Panc1 (cell line): ENCODE measurements at regions not wholly inside any gene's neighbourhood (a gene's known extent, or its start where the extent isn't known, plus 50 kb on each side); places are given as distances from the start of the nearest gene placed in this dataset.

Experiments used
- ATAC-seq: fragments of 200-7000 bp; cut with Tn5 transposase; 2 replicates; pipeline ENCODE4 v1.9.1; 2020; ENCODE audit warnings: mild to moderate bottlenecking, moderate library complexity
- BruUV-seq: library from RNA; stranded (reverse); fragments of 400-500 nt; replicated peaks from 2 replicates; lab custom pipeline; 2021; lab: Mats Ljungman, UMichigan
- CTCF ChIA-PET: fragments of 300-600 bp; sonication (Branson Sonifier 250); formaldehyde crosslinking; loops from one replicate; lab custom pipeline; 2022; ENCODE audit warnings: antibody characterized with exemption; lab: Charles Lee
- POLR2A ChIA-PET: fragments of 300-600 bp; sonication (Branson Sonifier 250); formaldehyde crosslinking; loops from one replicate; lab custom pipeline; 2022; ENCODE audit warnings: antibody characterized with exemption; lab: Charles Lee
- DNase-seq: peaks from one replicate; pipeline ENCODE4 v3.0.0-alpha.2; 2010; ENCODE audit warnings: low read depth, low spot score
- H3K27ac ChIP-seq: 2 replicates; pipeline ENCODE4 v1.5.1; 2011; ENCODE audit warnings: mild to moderate bottlenecking, low read length, inconsistent platforms
- H3K27me3 ChIP-seq: fragments of 200-500 bp; sonication (Bioruptor generic); 2 replicates; pipeline ENCODE4 v1.6.0; 2014; ENCODE audit warnings: low read length, inconsistent platforms; ENCODE audit not compliant: control insufficient read depth, insufficient read depth
- H3K36me3 ChIP-seq: fragments of 200-500 bp; sonication (Bioruptor generic); 2 replicates; pipeline ENCODE4 v1.5.1; 2014; ENCODE audit warnings: inconsistent platforms, mild to moderate bottlenecking, low read length, moderate library complexity; ENCODE audit not compliant: control insufficient read depth, insufficient read depth
- H3K4me1 ChIP-seq: 2 replicates; pipeline ENCODE4 v1.5.1; 2011; ENCODE audit warnings: inconsistent platforms, mild to moderate bottlenecking, low read length, moderate library complexity; ENCODE audit not compliant: control insufficient read depth, insufficient read depth
- H3K4me3 ChIP-seq, 2 experiments: 2 replicates each; pipeline ENCODE4 v1.5.1; 2011 to 2012; ENCODE audit warnings: low read depth in 2 of 2, low read length in 2 of 2, mild to moderate bottlenecking in 2 of 2, inconsistent platforms in 1 of 2, moderate library complexity in 1 of 2
- H3K9me3 ChIP-seq: fragments of 200-500 bp; sonication (Bioruptor generic); 2 replicates; pipeline ENCODE4 v1.5.1; 2014; ENCODE audit warnings: low read depth, mild to moderate bottlenecking, inconsistent platforms, low read length, moderate library complexity; ENCODE audit not compliant: control insufficient read depth, insufficient read depth
- POLR2AphosphoS5 ChIP-seq: IDR thresholded peaks from 2 replicates; pipeline ENCODE4 v1.6.1; 2012; ENCODE audit warnings: mild to moderate bottlenecking, low read depth, low read length, moderate library complexity
- REST ChIP-seq, 2 experiments: IDR thresholded peaks; 2 replicates each; pipeline ENCODE4 v1.6.1; 2011 to 2012; ENCODE audit warnings: low read depth in 2 of 2, control low read depth in 1 of 2, low read length in 1 of 2, mild to moderate bottlenecking in 1 of 2, moderate library complexity in 1 of 2; ENCODE audit not compliant: insufficient read depth in 1 of 2
- SIN3A ChIP-seq: IDR thresholded peaks from 2 replicates; pipeline ENCODE4 v1.6.1; 2012; ENCODE audit warnings: low read depth, mild to moderate bottlenecking, low read length, moderate library complexity, borderline replicate concordance; ENCODE audit not compliant: insufficient read depth
- TCF7L2 ChIP-seq: IDR thresholded peaks from 2 replicates; pipeline ENCODE4 v1.6.1; 2011; ENCODE audit warnings: mild to moderate bottlenecking, low read depth, low read length, inconsistent platforms
- in situ Hi-C: cut with HindIII; loops from 2 replicates; pipeline ENCODE4 v1.10.0; 2016; ENCODE audit warnings: low sequenced_read_pairs, low pct_unique_long_range_greater_than_20kb
- intact Hi-C: fragments of 100-400 bp; cut with micrococcal nuclease; formaldehyde crosslinking; loops from one replicate; pipeline ENCODE4 v1.10.0; 2022; ENCODE audit not compliant: unreplicated experiment
- TF ChIP-seq, protein P1 (sequence below): fragments of 450-650 bp; IDR thresholded peaks from 2 replicates; pipeline ENCODE4 v1.5.1; 2017; ENCODE audit warnings: mild to moderate bottlenecking

DNA sequence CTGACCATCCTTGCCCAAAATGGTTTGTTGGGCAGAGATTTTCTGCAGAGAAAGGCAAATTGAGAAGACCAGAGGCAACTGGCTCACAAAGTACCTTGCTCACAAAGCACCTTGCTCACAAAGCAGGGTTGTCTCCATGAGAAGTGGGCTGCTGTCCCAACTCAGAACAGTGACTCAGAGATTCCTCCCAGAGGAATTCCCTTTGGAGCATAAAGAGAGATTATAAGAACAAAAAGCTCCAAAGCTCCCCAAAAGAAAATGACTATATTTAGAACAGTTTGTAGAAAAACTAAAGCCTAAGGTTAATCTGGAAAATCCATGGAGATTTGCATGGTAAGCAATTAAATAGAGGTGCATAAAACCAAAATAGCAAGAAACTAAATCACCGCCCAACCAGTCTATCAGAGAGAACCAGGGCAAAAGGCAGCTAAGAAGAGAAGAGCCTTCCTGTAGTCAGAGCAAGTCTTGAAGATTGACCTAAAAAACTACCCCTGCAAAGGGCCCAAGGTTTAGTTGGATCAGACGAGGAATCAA is 731.4 kb downstream of the FAT4 start:
- intact Hi-C loops (no loop called here), in situ Hi-C loops (no loop called here)
- ATAC-seq (no peak), DNase-seq (no peak)
- Histone ChIP-seq H3K4me3 (no peak overlapping the region), H3K9me3 (no peaks in the 10 kb centered on the region), H3K36me3 (no peaks in the 10 kb centered on the region), H3K27ac (no peak overlapping the region), H3K27me3 (no peaks in the 10 kb centered on the region), H3K4me1 (no peaks in the 10 kb centered on the region)
- no peak for TF ChIP-seq SIN3A
- ChIA-PET POLR2A (no interaction called here), CTCF (no interaction called here)
- BruUV-seq = no TSS peak

GRCh38 chr4:126047114-126047513 is 732.4 kb downstream of the FAT4 start:
- no peak for TF ChIP-seq SIN3A
- no peak for TF ChIP-seq TCF7L2
- TF ChIP-seq, protein P1, sequence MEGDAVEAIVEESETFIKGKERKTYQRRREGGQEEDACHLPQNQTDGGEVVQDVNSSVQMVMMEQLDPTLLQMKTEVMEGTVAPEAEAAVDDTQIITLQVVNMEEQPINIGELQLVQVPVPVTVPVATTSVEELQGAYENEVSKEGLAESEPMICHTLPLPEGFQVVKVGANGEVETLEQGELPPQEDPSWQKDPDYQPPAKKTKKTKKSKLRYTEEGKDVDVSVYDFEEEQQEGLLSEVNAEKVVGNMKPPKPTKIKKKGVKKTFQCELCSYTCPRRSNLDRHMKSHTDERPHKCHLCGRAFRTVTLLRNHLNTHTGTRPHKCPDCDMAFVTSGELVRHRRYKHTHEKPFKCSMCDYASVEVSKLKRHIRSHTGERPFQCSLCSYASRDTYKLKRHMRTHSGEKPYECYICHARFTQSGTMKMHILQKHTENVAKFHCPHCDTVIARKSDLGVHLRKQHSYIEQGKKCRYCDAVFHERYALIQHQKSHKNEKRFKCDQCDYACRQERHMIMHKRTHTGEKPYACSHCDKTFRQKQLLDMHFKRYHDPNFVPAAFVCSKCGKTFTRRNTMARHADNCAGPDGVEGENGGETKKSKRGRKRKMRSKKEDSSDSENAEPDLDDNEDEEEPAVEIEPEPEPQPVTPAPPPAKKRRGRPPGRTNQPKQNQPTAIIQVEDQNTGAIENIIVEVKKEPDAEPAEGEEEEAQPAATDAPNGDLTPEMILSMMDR = no peak
- TF ChIP-seq REST (IDR thresholded peaks at IDR 0.05; ENCODE audit: insufficient read depth in 1 of 2, low read depth in 2 of 2, low read length in 1 of 2) = no peak
- no peak for TF ChIP-seq POLR2AphosphoS5
- Histone ChIP-seq H3K4me3 (no peak overlapping the region), H3K9me3 (no peaks in the 10 kb centered on the region), H3K4me1 (no peaks in the 10 kb centered on the region), H3K36me3 (no peaks in the 10 kb centered on the region), H3K27me3 (no peaks in the 10 kb centered on the region), H3K27ac (no peak overlapping the region)
- POLR2A ChIA-PET = no interaction called here
- no TSS peak for BruUV-seq
- intact Hi-C loops = no loop called here
- CTCF ChIA-PET = no interaction called here
- DNase-seq = no peak
- ATAC-seq = no peak
- in situ Hi-C loops = no loop called here

DNA sequence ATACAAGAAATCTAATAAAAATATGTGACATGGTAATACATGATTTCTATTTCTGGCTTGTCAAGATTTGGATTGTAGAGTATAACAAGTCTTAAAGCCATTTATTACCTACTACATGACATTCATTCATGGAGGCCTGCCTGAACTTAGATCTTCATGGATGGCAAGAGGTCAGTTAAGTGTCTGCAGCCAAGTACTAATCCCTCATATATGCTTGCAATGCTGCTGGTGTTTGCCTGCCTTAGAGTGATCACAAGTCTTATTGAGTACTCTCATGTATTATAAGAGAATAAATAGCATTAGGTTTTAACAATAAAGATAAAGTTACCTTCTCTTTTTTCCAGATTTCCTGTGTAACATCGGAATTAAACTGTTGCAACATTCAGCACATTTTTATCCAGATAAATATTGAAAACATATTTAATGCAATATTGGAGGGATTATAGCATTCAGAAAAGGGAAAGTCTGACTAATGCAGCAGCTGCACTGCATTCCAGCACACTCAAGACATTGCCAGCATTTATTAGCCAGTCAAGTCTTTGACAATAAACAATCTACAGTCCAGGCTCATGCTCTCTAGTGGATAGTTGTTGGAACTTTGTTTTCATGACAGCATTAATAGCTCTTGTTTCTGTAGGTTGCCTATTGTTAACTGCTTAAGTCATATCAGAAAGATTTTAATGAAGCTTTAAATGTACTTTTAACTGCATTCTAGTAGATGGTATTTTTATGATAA is 737.1 kb downstream of the FAT4 start:
- ATAC-seq = no peak
- Histone ChIP-seq H3K36me3 (no peaks in the 10 kb centered on the region), H3K27ac (no peak overlapping the region), H3K4me1 (no peaks in the 10 kb centered on the region), H3K9me3 (no peaks in the 10 kb centered on the region), H3K27me3 (no peaks in the 10 kb centered on the region), H3K4me3 (no peak overlapping the region)
- ChIA-PET CTCF (no interaction called here), POLR2A (no interaction called here)
- no peak for DNase-seq
- no TSS peak for BruUV-seq
- intact Hi-C loops = no loop called here
- TF ChIP-seq, protein P1 = no peak
- TF ChIP-seq POLR2AphosphoS5 (no peak), SIN3A (no peak), REST (IDR thresholded peaks at IDR 0.05; ENCODE audit: insufficient read depth in 1 of 2, low read depth in 2 of 2, low read length in 1 of 2) (no peak), TCF7L2 (no peak)
- in situ Hi-C loops = no loop called here
